GM12878 (cell line): ENCODE measurements at regions not wholly inside any gene's neighbourhood (a gene's known extent, or its start where the extent isn't known, plus 50 kb on each side); places are given as distances from the start of the nearest gene placed in this dataset.

Experiments
- ATAC-seq: fragments of 200-7000 bp; cut with Tn5 transposase; 3 replicates; pipeline ENCODE4 v1.9.1; 2020; ENCODE audit warnings: mild to moderate bottlenecking, moderate library complexity
- BruUV-seq: library from RNA; stranded (reverse); fragments of 400-500 nt; replicated peaks from 2 replicates; lab custom pipeline; 2021; lab: Mats Ljungman, UMichigan
- CTCF ChIA-PET: fragments of 300-600 bp; sonication (Branson Sonifier 250); formaldehyde crosslinking; extraction: SDS; loops from one replicate; lab custom pipeline; 2021; ENCODE audit warnings: inconsistent platforms; lab: Yijun Ruan, JAX
- POLR2A ChIA-PET: fragments of 350-600 bp; formaldehyde crosslinking; extraction: SDS; loops from one replicate; lab custom pipeline; 2021; ENCODE audit warnings: inconsistent platforms; lab: Charles Lee
- RAD21 ChIA-PET: fragments of 300-600 bp; sonication (Branson Sonifier 250); formaldehyde crosslinking; loops from one replicate; lab custom pipeline; 2023; ENCODE audit warnings: antibody characterized with exemption; ENCODE audit not compliant: unreplicated experiment; lab: Charles Lee
- SMC1A ChIA-PET: fragments of 300-600 bp; sonication (Branson Sonifier 250); formaldehyde crosslinking; loops from one replicate; lab custom pipeline; 2023; ENCODE audit not compliant: unreplicated experiment, uncharacterized antibody; lab: Charles Lee
- DNase-seq: peaks from one replicate; pipeline ENCODE4 v3.0.0-alpha.2; 2011; ENCODE audit warnings: low read depth, low spot score
- FAIRE-seq: peaks from 3 replicates; lab custom pipeline; 2011; peaks lifted over from hg19 to GRCh38; lab: Jason Lieb, UNC
- H2AFZ ChIP-seq: 2 replicates; pipeline ENCODE4 v1.6.0; 2011; ENCODE audit warnings: low read depth, low read length, control low read depth; ENCODE audit not compliant: control insufficient read depth
- H3K27ac ChIP-seq: 2 replicates; pipeline ENCODE4 v1.5.1; 2011; ENCODE audit warnings: control low read depth; ENCODE audit not compliant: control insufficient read depth, insufficient read depth
- H3K27me3 ChIP-seq, 2 experiments: replicated peaks in 1 of 2; 2 replicates each; pipeline versions ENCODE4 v1.6.0 to v1.6.1; 2011; ENCODE audit warnings: low read length in 1 of 2; ENCODE audit not compliant: control insufficient read depth in 2 of 2, insufficient read depth in 2 of 2
- H3K36me3 ChIP-seq, 2 experiments: 2 replicates each; pipeline ENCODE4 v1.5.1; 2011; ENCODE audit warnings: low read length in 1 of 2; ENCODE audit not compliant: control insufficient read depth in 2 of 2, insufficient read depth in 2 of 2
- H3K4me1 ChIP-seq: 2 replicates; pipeline ENCODE4 v1.6.1; 2011; ENCODE audit warnings: mild to moderate bottlenecking, low read length, moderate library complexity, mixed read lengths; ENCODE audit not compliant: control insufficient read depth, insufficient read depth
- H3K4me2 ChIP-seq: 2 replicates; pipeline ENCODE4 v1.6.0; 2011; ENCODE audit warnings: control low read depth; ENCODE audit not compliant: control insufficient read depth, insufficient read depth
- H3K4me3 ChIP-seq: fragments of 200-600 bp; sonication (generic); 2 replicates; pipeline ENCODE4 v1.5.1; 2016
- H3K79me2 ChIP-seq: 2 replicates; pipeline ENCODE4 v1.6.0; 2011; ENCODE audit warnings: low read length; ENCODE audit not compliant: control insufficient read depth, insufficient read depth
- H3K9ac ChIP-seq: 2 replicates; pipeline ENCODE4 v1.8.0; 2011; ENCODE audit warnings: low read length, control low read depth, mixed read lengths; ENCODE audit not compliant: control insufficient read depth, insufficient read depth
- H3K9me3 ChIP-seq: replicated peaks from 3 replicates; pipeline ENCODE4 v1.5.1; 2011; ENCODE audit warnings: mild to moderate bottlenecking, low read length; ENCODE audit not compliant: control insufficient read depth, insufficient read depth
- H4K20me1 ChIP-seq: 2 replicates; pipeline ENCODE4 v1.6.0; 2011; ENCODE audit not compliant: control insufficient read depth, insufficient read depth
- ATF2 ChIP-seq: IDR thresholded peaks from 2 replicates; pipeline ENCODE4 v1.6.1; 2012; ENCODE audit warnings: low read length, inconsistent platforms
- ATF3 ChIP-seq: IDR thresholded peaks from 2 replicates; pipeline ENCODE4 v1.6.1; 2011; ENCODE audit warnings: low read depth, mild to moderate bottlenecking, low read length, moderate library complexity, borderline replicate concordance; ENCODE audit errors: extremely low read depth
- BMI1 ChIP-seq: fragments of 450-650 bp; IDR thresholded peaks from 2 replicates; pipeline ENCODE4 v1.6.1; 2016; ENCODE audit warnings: mild to moderate bottlenecking, moderate library complexity, borderline replicate concordance
- BRCA1 ChIP-seq: IDR thresholded peaks from 2 replicates; pipeline ENCODE4 v1.6.1; 2011; ENCODE audit warnings: low read depth, low read length, improper control_type of control experiment
- DPF2 ChIP-seq: fragments of 450-650 bp; IDR thresholded peaks from 2 replicates; pipeline ENCODE4 v1.6.1; 2017; ENCODE audit warnings: mild to moderate bottlenecking
- HSF1 ChIP-seq: fragments of 150-350 bp; IDR thresholded peaks from 2 replicates; pipeline ENCODE4 v1.6.1; 2014; ENCODE audit warnings: mild to moderate bottlenecking, low read depth, low read length
- MLLT1 ChIP-seq: fragments of 450-650 bp; IDR thresholded peaks from 2 replicates; pipeline ENCODE4 v1.6.1; 2016; ENCODE audit warnings: mild to moderate bottlenecking
- MYB ChIP-seq: fragments of 150-350 bp; IDR thresholded peaks from 2 replicates; pipeline ENCODE4 v1.6.1; 2014; ENCODE audit warnings: mild to moderate bottlenecking, low read depth, low read length, borderline replicate concordance
- PBX3 ChIP-seq: IDR thresholded peaks from 2 replicates; pipeline ENCODE4 v1.6.1; 2011; ENCODE audit warnings: mild to moderate bottlenecking, low read depth, low read length, moderate library complexity; ENCODE audit not compliant: insufficient replicate concordance
- POU2F2 ChIP-seq: IDR thresholded peaks from 3 replicates; pipeline ENCODE4 v1.6.1; 2011; ENCODE audit warnings: low read depth, mild to moderate bottlenecking, low read length, borderline replicate concordance
- STAT3 ChIP-seq: IDR thresholded peaks from 2 replicates; pipeline ENCODE4 v1.6.1; 2011; ENCODE audit warnings: low read depth, low read length, improper control_type of control experiment
- WRNIP1 ChIP-seq: IDR thresholded peaks from 2 replicates; pipeline ENCODE4 v1.6.1; 2011; ENCODE audit warnings: low read depth, low read length, improper control_type of control experiment, borderline replicate concordance
- ZBTB33 ChIP-seq: fragments of 450-650 bp; IDR thresholded peaks from 2 replicates; pipeline ENCODE4 v1.6.1; 2017; ENCODE audit warnings: mild to moderate bottlenecking
- in situ Hi-C: fragments of 300-500 bp; cut with MboI; formaldehyde crosslinking; loops from 9 replicates; pipeline ENCODE4 v1.14.3; 2018; ENCODE audit warnings: mixed read lengths
- intact Hi-C: fragments of 100-400 bp; cut with micrococcal nuclease; formaldehyde crosslinking; loops from one replicate; pipeline ENCODE4 v1.14.2; 2022; ENCODE audit not compliant: unreplicated experiment

- TF ChIP-seq HSF1 (no peak), BRCA1 (no peak)
These were observed 233.3 kb upstream of the FOXP2 start (continued) for GRCh38 chr7:114181280-114181679.

- no peak for ATAC-seq
- ChIA-PET SMC1A (interaction anchor here (1.5 kb wide), 1 partner anchor 90 kb away, joined by 3 read pairs; no protein-coding TSS in a partner anchor), POLR2A (no interaction called here), CTCF (no interaction called here), RAD21 (no interaction called here)
- Histone ChIP-seq H3K27me3 (no peaks in the 10 kb centered on the region; a peak in 1 of 4 replicates), H3K9ac (no peak overlapping the region), H3K36me3 (no peaks in the 10 kb centered on the region), H2AFZ (no peak overlapping the region), H4K20me1 (no peaks in the 10 kb centered on the region), H3K4me2 (no peak overlapping the region), H3K4me3 (no peak overlapping the region), H3K27ac (no peak overlapping the region), H3K79me2 (no peaks in the 10 kb centered on the region), H3K4me1 (no peaks in the 10 kb centered on the region), H3K9me3 (no peaks in the 10 kb centered on the region)
- DNase-seq, result no peak
- no peak for FAIRE-seq
- in situ Hi-C loops (no loop called here), intact Hi-C loops (no loop called here)
- no TSS peak for BruUV-seq
- TF ChIP-seq ATF3 (no peak), BMI1 (no peak), DPF2 (no peak), POU2F2 (no peak), ZBTB33 (no peak), ATF2 (no peak), PBX3 (no peak), WRNIP1 (no peak), STAT3 (no peak), MYB (no peak), MLLT1 (no peak)
These were observed 233.9 kb upstream of the FOXP2 start for GRCh38 chr7:114180556-114181266.
